DND-41 (cell line): ENCODE measurements at regions not wholly inside any gene's neighbourhood (a gene's known extent, or its start where the extent isn't known, plus 50 kb on each side); places are given as distances from the start of the nearest gene placed in this dataset.

ENCODE experiments used
- CTCF ChIP-seq: IDR thresholded peaks from 2 replicates; pipeline ENCODE4 v1.5.1; 2012; ENCODE audit warnings: borderline replicate concordance, low read length, moderate library complexity, mild to moderate bottlenecking; ENCODE audit not compliant: poor library complexity, severe bottlenecking; ENCODE audit errors: extremely low read depth
- EZH2 ChIP-seq: IDR thresholded peaks from 3 replicates; pipeline ENCODE4 v1.6.1; 2012; ENCODE audit warnings: borderline replicate concordance, low read depth, mild to moderate bottlenecking, moderate library complexity, low read length, inconsistent platforms; ENCODE audit not compliant: severe bottlenecking

GRCh38 chr5:3862906-3863305 lies 267.3 kb downstream of the IRX1 start:
- TF ChIP-seq CTCF: no peak
- TF ChIP-seq EZH2: no peak
